Naive B cell (primary cell): ENCODE measurements at regions not wholly inside any gene's neighbourhood (a gene's known extent, or its start where the extent isn't known, plus 50 kb on each side); places are given as distances from the start of the nearest gene placed in this dataset.

Source experiments
- ATAC-seq, 2 donors: fragments of 150-1000 bp; cut with Tn5 transposase; 2 replicates each; pipeline ENCODE4 v1.10.0; 2021; ENCODE audit warnings: low read depth in 2 of 2, mild to moderate bottlenecking in 2 of 2, moderate library complexity in 2 of 2
- DNase-seq: peaks from one replicate; pipeline ENCODE4 v3.0.0; 2022
- H3K27ac Mint-ChIP-seq, 6 donors: one replicate each; pipeline ENCODE4 v1.8.0; 2020 to 2022; ENCODE audit warnings: mild to moderate bottlenecking in 6 of 6, mixed read lengths in 6 of 6, moderate library complexity in 5 of 6, inconsistent platforms in 2 of 6
- H3K27me3 Mint-ChIP-seq, 3 donors: one replicate each; pipeline ENCODE4 v1.8.0; 2021 to 2022; ENCODE audit warnings: mixed read lengths in 3 of 3, mild to moderate bottlenecking in 1 of 3
- H3K36me3 Mint-ChIP-seq, 2 donors: one replicate each; pipeline ENCODE4 v1.8.0; 2020 to 2022; ENCODE audit warnings: mixed read lengths in 2 of 2, inconsistent platforms in 1 of 2, mild to moderate bottlenecking in 1 of 2
- H3K4me1 Mint-ChIP-seq, 3 donors: one replicate each; pipeline ENCODE4 v1.8.0; 2020 to 2022; ENCODE audit warnings: mixed read lengths in 3 of 3, inconsistent platforms in 1 of 3, mild to moderate bottlenecking in 1 of 3, moderate library complexity in 1 of 3
- H3K4me3 Mint-ChIP-seq, 8 donors: one replicate each; pipeline ENCODE4 v1.8.0; 2020 to 2022; ENCODE audit warnings: mild to moderate bottlenecking in 8 of 8, mixed read lengths in 8 of 8, moderate library complexity in 8 of 8, inconsistent platforms in 2 of 8
- H3K9me3 Mint-ChIP-seq, 7 donors: one replicate each; pipeline ENCODE4 v1.8.0; 2020 to 2022; ENCODE audit warnings: mixed read lengths in 7 of 7, mild to moderate bottlenecking in 5 of 7, inconsistent platforms in 2 of 7, moderate library complexity in 1 of 7

DNA sequence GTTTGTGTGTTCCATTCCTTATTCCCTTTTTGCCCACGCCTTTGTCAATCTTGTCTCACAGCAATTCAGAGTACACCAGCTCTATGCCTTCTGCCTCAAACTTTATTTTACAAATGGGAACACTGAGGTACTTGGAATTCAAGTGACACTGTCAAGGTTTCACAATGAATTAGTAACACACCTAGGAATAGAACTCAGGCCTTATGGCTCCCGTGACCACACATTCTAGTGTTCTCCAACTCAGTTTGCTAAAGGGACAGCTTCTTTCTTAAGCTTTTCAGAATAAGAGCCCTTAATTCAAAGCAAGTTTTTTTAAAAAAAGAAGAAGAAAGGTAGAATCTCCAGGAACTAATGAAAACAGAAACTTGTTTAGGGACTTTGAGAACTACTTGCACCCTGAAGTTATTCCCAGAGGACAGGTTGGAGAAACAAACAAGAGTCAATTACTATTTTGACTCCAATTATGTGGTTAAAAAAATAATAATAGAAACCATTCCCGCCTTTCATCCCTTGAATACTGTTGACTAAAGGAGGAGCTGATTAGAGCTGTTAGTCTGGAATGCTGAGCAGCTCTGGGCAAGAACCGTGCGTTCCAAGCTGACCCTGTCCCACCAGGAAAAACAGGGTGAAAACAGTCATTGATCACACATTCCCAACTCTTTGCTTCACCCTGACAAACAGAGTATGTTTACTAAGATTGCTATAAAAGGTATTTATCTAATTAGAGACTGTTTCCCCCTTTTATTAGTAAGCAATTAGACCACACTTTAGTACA is 408.8 kb upstream of the CNKSR2 start:
- Mint-ChIP-seq H3K4me1 (no peaks in the 10 kb centered on the region), H3K36me3 (peaks cover 0 to 7% of the 10 kb centered on the region in 2 donors), H3K27ac (no peak overlapping the region), H3K27me3 (no peaks in the 10 kb centered on the region), H3K9me3 (peaks cover 6 to 14% (median 8%) of the 10 kb centered on the region in 7 donors), H3K4me3 (no peak overlapping the region)
- no peak for DNase-seq
- no peak for ATAC-seq

DNA sequence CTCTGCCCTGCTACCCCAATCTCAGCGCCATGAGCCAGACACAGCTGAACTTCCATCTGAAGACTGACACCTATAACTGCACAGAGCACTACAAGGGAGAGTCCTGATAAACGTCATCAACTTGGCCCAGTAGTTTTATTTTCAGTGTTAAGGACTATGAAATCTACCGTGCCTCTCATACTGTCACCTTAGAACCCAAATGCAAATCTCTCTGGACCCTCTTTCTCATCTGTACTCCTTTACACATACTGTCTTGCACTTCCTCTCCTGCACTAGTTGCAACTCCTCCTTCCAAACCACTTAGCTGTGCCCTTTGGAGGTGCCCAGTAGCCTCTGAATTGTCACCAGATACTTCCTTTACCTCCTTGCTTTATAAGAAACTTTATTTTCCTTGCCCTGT is 420.2 kb upstream of the CNKSR2 start:
- Mint-ChIP-seq H3K4me3 (no peak overlapping the region), H3K9me3 (peaks cover 0 to 7% (median 0%) of the 10 kb centered on the region in 7 donors), H3K27me3 (no peaks in the 10 kb centered on the region), H3K27ac (no peak overlapping the region), H3K36me3 (no peaks in the 10 kb centered on the region), H3K4me1 (no peaks in the 10 kb centered on the region)
- ATAC-seq (no peak), DNase-seq (no peak)

DNA sequence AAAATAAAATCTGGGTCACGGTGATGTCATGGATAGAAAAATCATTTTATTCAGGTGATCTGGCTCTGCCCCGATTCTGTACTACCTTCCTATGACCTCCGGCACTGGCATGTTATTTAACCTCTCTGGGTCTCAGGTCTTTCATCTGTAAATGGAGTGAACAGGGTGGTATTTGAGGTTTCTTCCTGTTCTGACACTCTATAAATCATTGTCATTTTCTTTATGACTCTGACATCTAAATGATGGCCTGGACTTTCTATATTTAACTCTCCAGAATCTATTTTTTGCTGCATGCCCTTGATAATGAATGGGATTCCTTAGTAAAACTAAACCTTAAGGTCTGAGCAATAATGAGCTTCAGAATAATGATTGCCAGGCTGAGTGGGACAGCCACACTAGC is 422.0 kb upstream of the CNKSR2 start:
- Mint-ChIP-seq H3K36me3 (no peaks in the 10 kb centered on the region), H3K9me3 (peaks cover 0 to 7% (median 2%) of the 10 kb centered on the region in 7 donors), H3K4me1 (no peaks in the 10 kb centered on the region), H3K27me3 (peaks cover 0 to 3% (median 0%) of the 10 kb centered on the region in 3 donors), H3K27ac (no peak overlapping the region), H3K4me3 (no peak overlapping the region)
- ATAC-seq, result no peak
- no peak for DNase-seq

DNA sequence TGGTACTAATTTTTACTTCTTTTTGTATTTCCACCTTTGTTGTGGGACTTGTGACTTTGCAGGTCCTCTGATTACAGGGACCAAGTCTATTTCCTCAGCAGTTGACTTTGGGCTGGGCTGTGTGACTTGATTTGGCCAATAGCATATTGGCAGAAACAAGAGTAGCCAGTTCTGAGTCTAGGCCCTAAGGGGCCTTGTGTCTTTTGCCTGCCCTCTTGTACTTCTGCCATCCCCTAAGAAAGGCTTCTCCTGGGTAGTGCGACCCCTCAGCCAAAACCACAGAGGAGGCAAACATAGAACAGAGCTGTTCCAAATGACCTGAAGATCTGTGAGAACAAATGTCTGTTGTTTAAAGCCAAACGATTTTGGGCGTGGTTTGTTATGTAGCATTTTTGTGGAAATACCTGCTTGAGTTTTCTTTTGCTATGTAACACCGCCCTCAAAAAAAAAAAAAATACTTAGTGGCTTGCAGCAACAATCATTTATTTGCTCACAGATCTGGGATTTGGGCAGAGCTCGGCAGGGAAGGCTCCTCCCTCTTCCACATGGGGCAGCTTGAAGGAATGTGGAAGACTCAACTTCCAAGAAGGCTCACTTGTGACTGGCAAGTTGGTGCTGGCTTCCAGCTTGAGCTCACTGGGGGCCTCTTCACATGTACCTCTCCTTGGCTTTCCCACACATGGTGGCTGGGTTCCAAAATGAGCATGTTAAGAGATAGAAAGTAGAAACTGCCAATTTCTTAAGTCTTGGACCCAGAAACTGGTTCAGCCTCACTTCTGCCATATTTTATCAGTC is 423.0 kb upstream of the CNKSR2 start:
- H3K36me3 Mint-ChIP-seq, result no peaks in the 10 kb centered on the region
- ATAC-seq (no peak), DNase-seq (no peak)
- H3K4me1 Mint-ChIP-seq, result no peaks in the 10 kb centered on the region
- no peak overlapping the region for H3K27ac Mint-ChIP-seq
- H3K9me3 Mint-ChIP-seq, result peaks cover 0 to 7% (median 2%) of the 10 kb centered on the region in 7 donors
- H3K4me3 Mint-ChIP-seq, result no peak overlapping the region
- peaks cover 0 to 3% (median 0%) of the 10 kb centered on the region in 3 donors for H3K27me3 Mint-ChIP-seq

DNA sequence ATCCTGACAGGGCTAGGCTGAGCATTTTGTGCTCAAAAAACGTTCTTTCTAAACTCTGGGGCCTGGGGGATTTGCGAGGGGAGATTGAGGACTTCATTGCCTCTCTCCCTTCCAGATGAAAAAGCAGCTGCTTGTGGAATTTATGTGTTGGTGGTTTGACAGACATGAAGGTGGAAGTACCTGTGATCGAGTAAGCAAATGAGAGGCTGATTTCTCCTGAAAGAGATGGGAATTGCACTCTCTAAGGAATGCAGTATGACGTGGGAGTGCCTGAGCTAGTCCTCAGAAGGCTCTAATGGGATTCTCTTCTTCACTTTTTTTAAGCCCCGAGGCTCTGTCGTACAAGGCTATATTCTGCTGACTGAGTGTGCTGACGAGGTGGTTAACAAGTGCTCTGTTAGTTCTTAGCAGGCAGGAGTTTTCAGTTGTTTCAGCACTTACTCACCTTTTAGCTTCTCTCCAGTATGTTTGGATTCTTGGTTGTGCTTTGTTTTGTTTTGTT is 426.8 kb upstream of the CNKSR2 start:
- Mint-ChIP-seq H3K27ac (no peak overlapping the region), H3K4me1 (no peaks in the 10 kb centered on the region), H3K9me3 (peaks cover 0 to 6% (median 0%) of the 10 kb centered on the region in 7 donors), H3K27me3 (peaks cover 0 to 3% (median 0%) of the 10 kb centered on the region in 3 donors), H3K4me3 (no peak overlapping the region), H3K36me3 (no peaks in the 10 kb centered on the region)
- ATAC-seq (no peak), DNase-seq (no peak)

DNA sequence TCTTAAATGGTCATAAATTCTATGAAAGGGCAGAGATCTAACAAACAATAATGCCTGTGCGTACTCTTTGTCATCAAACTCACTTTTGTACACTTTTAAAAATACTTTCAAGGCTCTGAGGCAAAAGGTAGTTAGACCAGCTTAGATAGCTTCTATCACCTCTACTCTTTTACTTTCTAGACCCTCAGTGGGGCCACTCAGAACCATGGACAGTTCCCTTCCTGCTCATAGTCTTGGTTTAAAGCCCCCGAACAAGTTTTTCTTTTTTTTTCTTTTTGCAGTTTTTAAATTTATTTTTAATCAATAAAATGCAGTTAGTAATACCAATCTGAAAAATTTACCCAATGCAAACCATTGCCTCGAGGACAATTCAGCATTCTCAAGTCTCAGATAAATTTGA is 460.5 kb upstream of the CNKSR2 start:
- H3K27ac Mint-ChIP-seq, result no peak overlapping the region
- no peak for DNase-seq
- ATAC-seq, result no peak
- H3K27me3 Mint-ChIP-seq, result no peaks in the 10 kb centered on the region
- peaks cover 0 to 5% (median 0%) of the 10 kb centered on the region in 7 donors for H3K9me3 Mint-ChIP-seq
- H3K4me3 Mint-ChIP-seq, result no peak overlapping the region
- H3K36me3 Mint-ChIP-seq, result no peaks in the 10 kb centered on the region
- H3K4me1 Mint-ChIP-seq, result no peaks in the 10 kb centered on the region

DNA sequence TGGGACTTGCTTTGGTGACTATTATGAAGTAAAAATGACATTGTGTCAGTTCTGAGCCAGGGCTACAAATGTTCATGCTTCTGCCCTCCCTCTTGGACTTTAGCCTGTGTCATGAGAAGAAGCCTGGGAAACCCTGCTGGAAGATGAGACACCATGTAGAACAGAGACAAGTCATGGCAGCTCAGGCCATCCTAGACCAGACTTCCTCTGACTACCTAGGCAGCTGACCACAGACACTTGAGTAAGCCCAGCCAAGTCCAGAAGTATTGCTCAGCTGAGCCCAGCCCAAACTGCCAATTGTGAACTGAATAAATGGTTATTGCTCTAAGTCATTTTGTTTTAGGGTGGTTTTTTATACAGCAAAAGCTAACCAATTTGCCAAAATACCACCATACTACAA is 467.6 kb upstream of the CNKSR2 start:
- no peaks in the 10 kb centered on the region for H3K4me1 Mint-ChIP-seq
- H3K4me3 Mint-ChIP-seq, result no peak overlapping the region
- peaks cover 0 to 11% (median 5%) of the 10 kb centered on the region in 7 donors for H3K9me3 Mint-ChIP-seq
- no peaks in the 10 kb centered on the region for H3K27me3 Mint-ChIP-seq
- H3K27ac Mint-ChIP-seq, result no peak overlapping the region
- DNase-seq (no peak), ATAC-seq (no peak)
- no peaks in the 10 kb centered on the region for H3K36me3 Mint-ChIP-seq

DNA sequence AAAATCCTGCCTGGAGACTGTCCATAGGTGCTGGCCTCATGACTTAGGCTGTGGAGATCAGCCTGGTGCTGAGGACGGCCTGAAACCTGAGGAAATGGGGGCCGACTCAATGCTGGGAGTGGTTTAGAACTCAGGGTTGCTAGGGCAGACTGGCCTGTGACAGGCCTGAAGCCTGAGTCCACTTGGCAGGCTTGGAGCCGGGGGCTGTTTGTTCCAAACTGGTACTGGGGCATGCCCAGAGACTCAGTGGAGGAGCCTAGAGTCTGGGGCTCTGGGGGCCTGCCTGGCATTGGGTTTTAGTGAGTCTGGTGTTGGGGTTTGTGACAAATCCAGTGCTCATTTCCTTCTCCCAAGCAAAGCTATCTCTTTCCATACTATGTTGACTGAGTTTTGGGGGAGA is 489.7 kb upstream of the CNKSR2 start:
- ATAC-seq, result no peak
- no peaks in the 10 kb centered on the region for H3K36me3 Mint-ChIP-seq
- H3K27me3 Mint-ChIP-seq, result no peaks in the 10 kb centered on the region
- DNase-seq, result no peak
- peaks cover 0 to 15% (median 2%) of the 10 kb centered on the region in 7 donors for H3K9me3 Mint-ChIP-seq
- no peaks in the 10 kb centered on the region for H3K4me1 Mint-ChIP-seq
- no peak overlapping the region for H3K4me3 Mint-ChIP-seq
- H3K27ac Mint-ChIP-seq, result no peak overlapping the region

DNA sequence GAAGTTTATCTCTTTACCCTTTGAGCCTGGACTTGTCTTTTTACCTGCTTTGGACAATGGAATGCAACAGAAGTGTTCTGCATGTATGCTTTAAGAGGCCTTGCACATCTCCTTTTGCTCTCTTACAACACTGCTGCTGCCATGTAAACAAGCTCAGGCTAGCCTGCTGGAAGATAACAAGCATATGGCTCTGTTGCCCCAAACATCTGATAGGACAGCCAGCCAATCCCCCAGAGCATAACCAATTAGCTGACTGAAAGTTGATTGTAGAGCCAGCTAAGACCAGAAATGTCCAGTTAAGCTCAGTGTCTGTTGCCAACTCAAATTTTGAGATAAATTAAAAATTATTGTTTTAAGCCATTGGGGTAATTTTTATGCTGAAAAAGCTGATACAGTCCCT is 510.6 kb upstream of the CNKSR2 start:
- H3K4me1 Mint-ChIP-seq, result no peaks in the 10 kb centered on the region

DNA sequence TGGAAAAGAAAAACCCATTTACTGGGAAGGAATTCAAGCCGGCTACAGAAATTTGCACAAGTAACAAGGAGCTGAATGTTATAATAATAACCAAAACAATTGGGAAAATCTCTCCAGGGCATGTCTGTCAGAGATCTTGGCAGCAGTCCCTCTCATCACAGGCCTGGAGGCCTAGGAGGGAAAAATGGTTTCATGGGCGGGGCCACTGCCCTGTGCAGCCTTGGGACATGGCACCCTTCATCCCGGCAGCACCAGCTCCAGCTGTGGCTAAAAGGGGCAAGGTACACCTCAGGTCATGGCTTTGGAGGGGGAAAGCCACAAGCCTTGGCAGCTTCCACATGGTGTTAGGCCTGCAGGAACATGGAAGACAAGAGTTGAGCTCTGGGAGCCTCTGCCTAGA is 513.1 kb upstream of the CNKSR2 start:
- no peak overlapping the region for H3K4me3 Mint-ChIP-seq
- no peaks in the 10 kb centered on the region for H3K27me3 Mint-ChIP-seq
- H3K9me3 Mint-ChIP-seq, result peaks cover 10 to 31% (median 23%) of the 10 kb centered on the region in 7 donors
- no peaks in the 10 kb centered on the region for H3K4me1 Mint-ChIP-seq
- ATAC-seq, result no peak
- H3K36me3 Mint-ChIP-seq, result peaks cover 0 to 8% of the 10 kb centered on the region in 2 donors
- DNase-seq, result no peak
- H3K27ac Mint-ChIP-seq, result no peak overlapping the region

More for the DNA sequence above, 510.6 kb upstream of the CNKSR2 start:
- DNase-seq, result no peak
- no peak for ATAC-seq
- no peaks in the 10 kb centered on the region for H3K27me3 Mint-ChIP-seq
- peaks cover 0 to 8% of the 10 kb centered on the region in 2 donors for H3K36me3 Mint-ChIP-seq
- no peak overlapping the region for H3K27ac Mint-ChIP-seq
- H3K4me3 Mint-ChIP-seq, result no peak overlapping the region
- H3K9me3 Mint-ChIP-seq, result peaks cover 6 to 31% (median 18%) of the 10 kb centered on the region in 7 donors

DNA sequence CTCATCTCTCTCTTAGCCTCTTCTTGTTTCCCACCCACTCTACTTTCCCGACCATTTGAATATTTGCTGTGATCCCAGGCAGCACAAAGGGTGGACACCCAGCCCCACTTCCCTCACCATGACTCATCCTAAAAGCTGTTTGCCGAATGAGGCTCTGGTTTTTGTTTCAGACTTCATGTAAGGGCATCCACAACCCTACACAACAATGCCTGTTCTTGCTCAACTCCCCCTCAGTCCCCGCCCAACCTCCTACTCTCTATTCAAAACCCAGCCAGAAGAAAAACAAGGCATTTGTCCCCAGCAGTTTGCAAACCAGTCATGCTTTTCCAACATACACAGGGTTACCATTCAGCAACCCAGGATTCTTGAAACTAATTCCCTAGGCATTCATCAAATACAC is 516.5 kb upstream of the CNKSR2 start:
- H3K27me3 Mint-ChIP-seq, result no peaks in the 10 kb centered on the region
- DNase-seq, result no peak
- H3K9me3 Mint-ChIP-seq, result peaks cover 10 to 30% (median 20%) of the 10 kb centered on the region in 7 donors
- H3K4me3 Mint-ChIP-seq, result no peak overlapping the region
- peaks cover 0 to 8% of the 10 kb centered on the region in 2 donors for H3K36me3 Mint-ChIP-seq
- ATAC-seq, result no peak
- H3K4me1 Mint-ChIP-seq, result no peaks in the 10 kb centered on the region
- H3K27ac Mint-ChIP-seq, result no peak overlapping the region

DNA sequence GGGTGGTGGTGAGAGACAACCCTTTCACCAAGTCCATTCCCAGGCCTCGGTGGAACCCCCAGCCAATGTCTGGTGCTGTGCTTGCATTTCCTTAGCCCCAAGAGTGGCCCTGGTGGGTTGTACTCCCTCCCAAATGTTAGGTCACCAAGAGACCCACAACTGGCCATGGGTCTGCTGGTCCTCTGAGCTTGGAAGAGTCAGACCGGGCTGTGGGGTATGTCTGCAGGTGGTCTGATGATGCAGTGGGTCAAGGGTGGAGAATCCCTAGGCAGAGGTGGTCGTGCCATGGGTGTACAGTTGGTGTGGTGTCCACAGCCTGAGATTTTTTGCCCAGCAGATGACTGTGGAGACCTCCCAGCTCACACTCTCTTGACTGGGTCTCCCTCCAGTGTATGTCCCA is 535.7 kb upstream of the CNKSR2 start:
- Mint-ChIP-seq H3K9me3 (peaks cover 0 to 28% (median 10%) of the 10 kb centered on the region in 7 donors), H3K27ac (no peak overlapping the region), H3K27me3 (no peaks in the 10 kb centered on the region), H3K4me3 (no peak overlapping the region), H3K36me3 (no peaks in the 10 kb centered on the region), H3K4me1 (no peaks in the 10 kb centered on the region)
- DNase-seq (no peak), ATAC-seq (no peak)

DNA sequence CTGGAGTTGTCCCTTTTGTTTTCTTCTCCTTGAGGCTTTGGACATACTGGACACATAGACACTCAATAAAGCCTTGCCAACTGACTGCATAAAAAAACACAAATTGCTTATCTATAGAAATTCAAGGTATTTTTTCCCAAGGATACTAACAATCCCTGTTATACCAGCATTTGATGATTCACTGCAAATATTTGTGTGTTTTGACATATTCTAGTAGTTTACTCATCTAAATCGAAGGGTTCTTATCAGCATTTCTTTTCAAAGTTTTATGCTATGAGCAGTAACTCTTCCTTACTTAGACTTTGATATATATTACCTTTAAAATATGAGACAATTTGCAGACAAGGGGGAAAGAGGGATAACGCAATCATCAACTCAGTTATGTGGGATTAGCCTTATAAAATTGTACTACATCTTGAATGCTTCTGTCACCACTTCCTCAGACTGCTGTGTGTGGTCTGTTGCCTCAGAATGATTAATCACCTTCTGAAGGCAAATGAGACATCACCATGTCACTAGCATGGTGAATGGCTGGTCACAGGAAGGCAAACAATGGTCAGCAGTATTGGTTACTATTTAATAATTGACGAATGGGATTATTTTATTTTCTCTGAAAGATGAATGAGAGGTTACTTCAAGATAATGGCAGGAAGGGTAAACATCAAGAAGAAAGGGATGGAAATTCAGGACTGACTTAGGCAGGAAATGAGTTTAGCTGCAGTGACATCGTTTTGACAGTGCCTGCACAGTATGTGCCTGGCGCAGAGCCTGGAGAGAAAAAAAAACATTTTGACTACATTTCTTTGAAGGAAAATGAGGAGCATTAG is 544.3 kb upstream of the CNKSR2 start:
- Mint-ChIP-seq H3K27ac (no peak overlapping the region), H3K36me3 (no peaks in the 10 kb centered on the region), H3K4me3 (no peak overlapping the region), H3K27me3 (peaks cover 0 to under 1% (median 0%) of the 10 kb centered on the region in 3 donors), H3K9me3 (peaks cover 0 to 26% (median 2%) of the 10 kb centered on the region in 7 donors), H3K4me1 (no peaks in the 10 kb centered on the region)
- DNase-seq (no peak), ATAC-seq (no peak)
